SK-N-SH treated with all-trans-retinoic acid at 6 μM for 48 hours (cell line): ENCODE measurements at regions not wholly inside any gene's neighbourhood (a gene's known extent, or its start where the extent isn't known, plus 50 kb on each side); places are given as distances from the start of the nearest gene placed in this dataset.

Experiments
- ATAC-seq: fragments of 200-7000 bp; cut with Tn5 transposase; 3 replicates; pipeline ENCODE4 v1.9.1; 2020; ENCODE audit warnings: mild to moderate bottlenecking, moderate library complexity
- ARNTL ChIP-seq: fragments of 450-650 bp; formaldehyde crosslinking; IDR thresholded peaks from 2 replicates; pipeline ENCODE4 v1.5.0; 2020; ENCODE audit warnings: low read depth, mild to moderate bottlenecking, moderate library complexity, borderline replicate concordance
- BACH2 ChIP-seq: fragments of 250-450 bp; sonication (Bioruptor Pico); IDR thresholded peaks from 2 replicates; pipeline ENCODE4 v1.9.0; 2021; ENCODE audit warnings: mild to moderate bottlenecking, borderline replicate concordance
- CREB5 ChIP-seq: fragments of 250-450 bp; sonication (Bioruptor Pico); IDR thresholded peaks from 2 replicates; pipeline ENCODE4 v1.5.1; 2020; ENCODE audit warnings: low read depth, mild to moderate bottlenecking, moderate library complexity
- CSDC2 ChIP-seq: fragments of 250-450 bp; sonication (Bioruptor Pico); IDR thresholded peaks from 2 replicates; pipeline ENCODE4 v1.5.0; 2020; ENCODE audit warnings: mild to moderate bottlenecking, moderate library complexity
- CSRNP3 ChIP-seq: fragments of 250-450 bp; sonication (Bioruptor Pico); IDR thresholded peaks from 2 replicates; pipeline ENCODE4 v1.5.1; 2021; ENCODE audit warnings: mild to moderate bottlenecking, moderate library complexity
- ESRRG ChIP-seq: fragments of 250-450 bp; sonication (Bioruptor Pico); IDR thresholded peaks from 2 replicates; pipeline ENCODE4 v1.6.1; 2021; ENCODE audit warnings: mild to moderate bottlenecking
- GLIS3 ChIP-seq: fragments of 250-450 bp; sonication (Bioruptor Pico); IDR thresholded peaks from 2 replicates; pipeline ENCODE4 v1.5.0; 2020; ENCODE audit warnings: mild to moderate bottlenecking, moderate library complexity
- ISL1 ChIP-seq: fragments of 250-450 bp; sonication (Bioruptor Pico); IDR thresholded peaks from 2 replicates; pipeline ENCODE4 v2.1.2; 2022; ENCODE audit warnings: mild to moderate bottlenecking, moderate library complexity
- OSR1 ChIP-seq: fragments of 250-450 bp; sonication (Bioruptor Pico); IDR thresholded peaks from 2 replicates; pipeline ENCODE4 v1.8.0; 2022; ENCODE audit warnings: moderate library complexity, mild to moderate bottlenecking, inconsistent platforms
- PATZ1 ChIP-seq: fragments of 250-450 bp; sonication (Bioruptor Pico); IDR thresholded peaks from 2 replicates; pipeline ENCODE4 v1.8.0; 2020; ENCODE audit warnings: mild to moderate bottlenecking, moderate library complexity, borderline replicate concordance
- POU6F1 ChIP-seq: fragments of 250-450 bp; sonication (Bioruptor Pico); IDR thresholded peaks from 2 replicates; pipeline ENCODE4 v1.8.0; 2021; ENCODE audit warnings: low read depth, mild to moderate bottlenecking, moderate library complexity, borderline replicate concordance
- PPARA ChIP-seq: fragments of 250-450 bp; sonication (Bioruptor Pico); IDR thresholded peaks from 2 replicates; pipeline ENCODE4 v1.5.0; 2020; ENCODE audit warnings: mild to moderate bottlenecking, borderline replicate concordance
- RARB ChIP-seq: fragments of 250-450 bp; sonication (Bioruptor Pico); IDR thresholded peaks from 2 replicates; pipeline ENCODE4 v1.8.0; 2021; ENCODE audit warnings: mild to moderate bottlenecking, moderate library complexity
- SNAI2 ChIP-seq: fragments of 250-450 bp; sonication (Bioruptor Pico); IDR thresholded peaks from 2 replicates; pipeline ENCODE4 v1.5.0; 2020; ENCODE audit warnings: mild to moderate bottlenecking, moderate library complexity
- TCF4 ChIP-seq: fragments of 250-450 bp; sonication (Bioruptor Pico); IDR thresholded peaks from 2 replicates; pipeline ENCODE4 v1.8.0; 2021; ENCODE audit warnings: mild to moderate bottlenecking, moderate library complexity, borderline replicate concordance
- TOX ChIP-seq: fragments of 250-450 bp; sonication (Bioruptor Pico); IDR thresholded peaks from 2 replicates; pipeline ENCODE4 v1.8.0; 2021; ENCODE audit warnings: mild to moderate bottlenecking, moderate library complexity, borderline replicate concordance
- TSHZ2 ChIP-seq: fragments of 250-450 bp; sonication (Bioruptor Pico); IDR thresholded peaks from 2 replicates; pipeline ENCODE4 v1.5.0; 2020; ENCODE audit warnings: mild to moderate bottlenecking, moderate library complexity
- ZC3H10 ChIP-seq: fragments of 250-450 bp; sonication (Bioruptor Pico); IDR thresholded peaks from 2 replicates; pipeline ENCODE4 v1.5.1; 2021; ENCODE audit warnings: mild to moderate bottlenecking, moderate library complexity
- ZFP3 ChIP-seq: fragments of 250-450 bp; sonication (Bioruptor Pico); IDR thresholded peaks from 2 replicates; pipeline ENCODE4 v1.5.0; 2020; ENCODE audit warnings: mild to moderate bottlenecking, moderate library complexity
- ZFP30 ChIP-seq: fragments of 450-650 bp; formaldehyde crosslinking; IDR thresholded peaks from 2 replicates; pipeline ENCODE4 v1.5.0; 2022; ENCODE audit warnings: mild to moderate bottlenecking, moderate library complexity
- ZNF565 ChIP-seq: fragments of 450-650 bp; formaldehyde crosslinking; conservative IDR thresholded peaks from 2 replicates; pipeline ENCODE4 v1.5.0; 2020; ENCODE audit warnings: low read depth, mild to moderate bottlenecking, moderate library complexity
- ZNF70 ChIP-seq: fragments of 450-650 bp; formaldehyde crosslinking; IDR thresholded peaks from 2 replicates; pipeline ENCODE4 v1.5.0; 2020; ENCODE audit warnings: mild to moderate bottlenecking, moderate library complexity

GRCh38 chr2:83006961-83007360 is 1452.1 kb downstream of the SUCLG1 start:
- ATAC-seq = no peak
- TF ChIP-seq ZC3H10 = no peak
- TF ChIP-seq PPARA (CRISPR knock-in tag) = no peak
- no peak for TF ChIP-seq ZFP30
- no peak for TF ChIP-seq TCF4 (CRISPR knock-in tag)
- no peak for TF ChIP-seq GLIS3
- TF ChIP-seq ZNF565 (CRISPR knock-in tag) = no peak
- TF ChIP-seq, all 23 proteins: peak for 0

GRCh38 chr2:83003555-83003954 is 1455.5 kb downstream of the SUCLG1 start:
- TF ChIP-seq PPARA (CRISPR knock-in tag) (no peak), TSHZ2 (CRISPR knock-in tag) (no peak), RARB (CRISPR knock-in tag) (no peak), ARNTL (no peak), ZNF565 (CRISPR knock-in tag) (no peak), ISL1 (no peak), TOX (CRISPR knock-in tag) (no peak), TCF4 (CRISPR knock-in tag) (no peak), POU6F1 (CRISPR knock-in tag) (no peak), CSDC2 (no peak), PATZ1 (CRISPR knock-in tag) (no peak), CSRNP3 (CRISPR knock-in tag) (no peak), ZNF70 (CRISPR knock-in tag) (no peak), OSR1 (CRISPR knock-in tag) (no peak), BACH2 (no peak), ZFP3 (CRISPR knock-in tag) (no peak)
- ATAC-seq = no peak

- TF ChIP-seq ZC3H10 (no peak), ZFP3 (CRISPR knock-in tag) (no peak), ESRRG (CRISPR knock-in tag) (no peak), ZFP30 (no peak), PATZ1 (CRISPR knock-in tag) (no peak)
- ATAC-seq = no peak
These were observed 1456.4 kb downstream of the SUCLG1 start for GRCh38 chr2:83002706-83003105.

- no peak for ATAC-seq
- TF ChIP-seq CREB5 (CRISPR knock-in tag) (no peak), TCF4 (CRISPR knock-in tag) (no peak), SNAI2 (CRISPR knock-in tag) (no peak), TSHZ2 (CRISPR knock-in tag) (no peak), RARB (CRISPR knock-in tag) (no peak), OSR1 (CRISPR knock-in tag) (no peak), GLIS3 (no peak)
These were observed 1460.3 kb downstream of the SUCLG1 start for GRCh38 chr2:82998781-82999180.
